ENCODE measurements at regions not wholly inside any gene's neighbourhood (a gene's known extent, or its start where the extent isn't known, plus 50 kb on each side); places are given as distances from the start of the nearest gene placed in this dataset.

DNA sequence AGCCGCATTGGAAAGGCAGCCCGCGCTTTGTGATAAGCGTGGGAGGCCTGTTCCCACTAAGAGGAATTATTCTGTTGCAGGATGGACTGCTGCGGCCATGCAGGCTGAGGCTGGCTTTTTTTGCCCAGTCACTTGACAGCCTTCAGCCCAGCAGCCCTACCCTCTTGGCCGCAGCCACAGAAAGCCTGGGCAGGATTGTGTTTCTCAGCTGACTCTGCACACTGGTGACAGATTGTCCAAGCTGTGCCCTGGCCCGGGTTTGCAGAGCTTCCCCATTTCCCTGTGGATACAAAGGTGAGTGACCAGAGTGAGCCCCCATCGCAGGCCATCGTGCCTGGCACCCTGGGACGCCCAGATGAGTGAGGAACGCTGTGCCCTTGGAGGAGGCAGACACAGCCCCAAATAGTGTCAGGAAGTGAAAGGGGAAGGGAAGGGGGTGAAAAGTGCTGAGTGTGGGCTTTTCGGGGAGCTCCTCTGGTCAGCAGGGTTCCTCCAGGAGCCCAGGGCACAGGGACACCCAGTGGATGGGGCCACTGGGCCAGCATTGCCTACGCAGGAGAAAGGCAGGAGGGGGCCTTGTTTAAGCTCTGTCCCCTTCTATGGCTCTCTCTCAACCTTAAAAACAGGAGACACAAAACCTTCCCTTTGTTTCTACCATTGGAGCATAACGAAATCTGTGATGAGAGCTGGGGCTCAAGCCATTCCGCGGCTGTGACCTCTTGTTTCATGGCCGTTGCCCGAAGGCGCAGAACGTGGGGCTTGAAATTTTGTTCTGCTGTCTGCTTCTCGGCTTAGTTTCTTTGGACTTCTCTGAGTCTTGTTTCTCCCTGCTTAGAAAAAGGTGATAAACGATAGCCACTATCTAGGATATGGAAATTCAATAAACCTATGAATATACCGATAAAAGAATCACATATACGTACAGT is 91.5 kb upstream of the MEF2A start:
- in situ Hi-C loops (cut with MboI; ENCODE audit: low pct_unique_long_range_greater_than_20kb, low sequenced_read_pairs, unreplicated experiment): no loop called here
- no peak for DNase-seq (ENCODE audit: low spot score)
- TF ChIP-seq, protein P1, sequence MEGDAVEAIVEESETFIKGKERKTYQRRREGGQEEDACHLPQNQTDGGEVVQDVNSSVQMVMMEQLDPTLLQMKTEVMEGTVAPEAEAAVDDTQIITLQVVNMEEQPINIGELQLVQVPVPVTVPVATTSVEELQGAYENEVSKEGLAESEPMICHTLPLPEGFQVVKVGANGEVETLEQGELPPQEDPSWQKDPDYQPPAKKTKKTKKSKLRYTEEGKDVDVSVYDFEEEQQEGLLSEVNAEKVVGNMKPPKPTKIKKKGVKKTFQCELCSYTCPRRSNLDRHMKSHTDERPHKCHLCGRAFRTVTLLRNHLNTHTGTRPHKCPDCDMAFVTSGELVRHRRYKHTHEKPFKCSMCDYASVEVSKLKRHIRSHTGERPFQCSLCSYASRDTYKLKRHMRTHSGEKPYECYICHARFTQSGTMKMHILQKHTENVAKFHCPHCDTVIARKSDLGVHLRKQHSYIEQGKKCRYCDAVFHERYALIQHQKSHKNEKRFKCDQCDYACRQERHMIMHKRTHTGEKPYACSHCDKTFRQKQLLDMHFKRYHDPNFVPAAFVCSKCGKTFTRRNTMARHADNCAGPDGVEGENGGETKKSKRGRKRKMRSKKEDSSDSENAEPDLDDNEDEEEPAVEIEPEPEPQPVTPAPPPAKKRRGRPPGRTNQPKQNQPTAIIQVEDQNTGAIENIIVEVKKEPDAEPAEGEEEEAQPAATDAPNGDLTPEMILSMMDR (IDR thresholded peaks at IDR 0.05; ENCODE audit: extremely low read depth, insufficient read depth, missing control alignments): no peak

DNA sequence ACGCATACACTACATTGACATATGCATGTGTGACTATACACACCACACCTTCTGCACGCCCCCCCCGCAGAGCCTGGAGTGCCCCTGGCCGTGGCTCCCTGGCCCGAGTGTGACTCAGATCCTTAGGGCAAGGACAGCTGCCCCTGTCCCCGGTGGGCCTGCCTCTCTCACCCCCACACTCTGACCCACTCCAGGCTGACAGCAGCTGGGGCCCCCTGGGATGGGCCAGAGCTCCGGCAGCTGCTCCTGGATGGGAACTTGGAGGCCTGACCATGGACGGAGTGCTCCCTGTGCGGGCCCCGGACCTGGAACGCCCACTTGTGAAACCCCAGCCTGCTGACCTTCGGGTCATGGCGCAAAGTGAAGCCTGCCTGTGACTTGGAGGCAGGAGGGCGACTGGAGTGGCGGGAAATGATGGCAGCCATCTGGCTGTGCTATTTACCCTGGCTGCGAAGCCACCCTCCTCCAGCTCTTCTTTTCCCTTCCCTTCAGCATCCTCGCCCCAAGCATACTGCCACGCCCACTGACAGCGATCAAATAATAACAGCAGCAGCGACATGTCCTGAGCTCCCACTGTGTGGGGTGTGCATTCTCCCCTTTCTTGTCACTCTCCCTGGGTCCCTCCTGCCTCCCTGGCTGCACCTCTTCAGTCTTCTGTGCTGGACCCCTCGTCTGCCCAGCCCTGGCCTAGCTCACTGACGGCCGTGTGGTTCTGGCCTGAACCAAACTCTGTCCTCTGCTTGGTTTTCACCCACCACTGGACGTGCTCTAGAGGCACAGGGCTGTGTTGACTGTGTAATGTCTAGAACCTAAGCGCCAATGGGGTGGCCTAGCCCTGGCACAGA is 90.7 kb upstream of the MEF2A start:
- in situ Hi-C loops (cut with MboI; ENCODE audit: low pct_unique_long_range_greater_than_20kb, low sequenced_read_pairs, unreplicated experiment): no loop called here
- TF ChIP-seq, protein P1 (IDR thresholded peaks at IDR 0.05; ENCODE audit: extremely low read depth, insufficient read depth, missing control alignments): no peak
- no peak for DNase-seq (ENCODE audit: low spot score)

DNA sequence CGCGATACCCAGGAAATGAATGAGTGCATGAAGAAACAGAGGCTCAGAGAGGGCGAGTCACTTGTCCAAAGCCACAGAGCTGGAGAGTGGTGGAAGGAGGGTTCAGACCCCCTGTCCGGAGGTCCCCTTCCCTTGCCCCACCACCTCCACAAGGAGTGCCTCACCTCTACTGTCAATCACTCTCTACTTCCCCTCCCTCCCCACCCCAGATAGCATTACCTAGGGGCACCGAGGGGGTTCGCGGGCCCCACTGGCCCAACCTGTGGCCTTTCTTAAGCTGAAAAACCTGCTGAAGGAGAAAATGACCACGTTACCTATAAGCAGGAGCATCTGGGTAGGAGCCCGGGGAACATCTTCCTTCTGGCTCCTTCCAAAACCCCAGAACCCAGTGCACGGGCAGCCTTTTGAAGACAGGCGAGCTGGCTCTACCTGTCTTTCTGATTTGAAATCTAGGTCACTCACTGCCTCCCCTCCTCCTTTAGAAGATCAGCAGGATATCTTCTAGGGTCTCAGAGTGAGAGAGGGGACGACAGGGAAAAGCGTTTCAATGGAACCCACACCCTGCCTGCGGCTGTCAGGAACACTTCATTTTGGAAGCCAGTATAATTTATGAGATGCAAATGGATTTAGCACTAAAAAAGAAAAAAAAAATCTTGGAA is 89.9 kb upstream of the MEF2A start:
- TF ChIP-seq, protein P1 (IDR thresholded peaks at IDR 0.05; ENCODE audit: extremely low read depth, insufficient read depth, missing control alignments): no peak
- no peak for DNase-seq (ENCODE audit: low spot score)
- in situ Hi-C loops (cut with MboI; ENCODE audit: low pct_unique_long_range_greater_than_20kb, low sequenced_read_pairs, unreplicated experiment): no loop called here

DNA sequence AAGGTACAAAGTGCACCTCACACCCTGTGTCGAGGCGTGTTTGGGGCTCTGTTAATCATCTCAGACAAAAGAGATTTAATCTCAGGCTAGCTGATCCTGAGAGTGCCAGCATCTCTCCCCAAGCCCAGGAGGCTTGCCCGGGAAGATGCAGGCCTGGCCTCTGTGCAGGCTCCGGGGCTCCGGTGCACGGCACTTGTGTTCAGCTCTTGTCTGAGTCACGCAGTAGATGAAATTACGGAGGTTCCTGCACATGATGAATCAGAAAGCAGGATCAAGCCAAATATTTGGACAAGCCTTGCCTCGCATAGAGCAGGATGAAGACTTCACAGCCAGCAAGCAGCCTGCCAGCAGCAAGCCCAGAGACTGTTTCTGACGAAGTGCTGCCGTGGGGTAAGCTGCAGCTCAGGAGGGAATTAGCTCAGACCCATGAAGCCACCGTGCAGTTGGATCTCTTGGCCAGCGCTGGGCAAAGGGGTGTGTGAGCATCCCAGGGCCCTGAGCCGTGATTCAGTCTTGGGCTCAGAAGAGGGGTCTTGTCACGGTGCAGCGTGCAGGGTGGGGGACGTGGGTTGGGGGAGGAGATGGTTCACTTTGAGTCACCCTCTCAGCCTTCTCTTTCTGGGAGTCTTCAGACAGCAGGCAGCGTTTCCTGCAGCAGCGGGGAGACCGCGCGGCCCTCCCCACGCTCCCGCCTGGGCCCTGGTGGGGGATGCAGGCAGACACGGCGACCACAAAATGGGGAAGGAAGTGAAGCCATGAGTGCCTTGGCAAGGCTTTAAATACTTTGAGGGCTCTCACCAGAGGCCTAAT is 89.2 kb upstream of the MEF2A start:
- no peak for DNase-seq (ENCODE audit: low spot score)
- TF ChIP-seq, protein P1 (IDR thresholded peaks at IDR 0.05; ENCODE audit: extremely low read depth, insufficient read depth, missing control alignments): no peak
- in situ Hi-C loops (cut with MboI; ENCODE audit: low pct_unique_long_range_greater_than_20kb, low sequenced_read_pairs, unreplicated experiment): no loop called here

DNA sequence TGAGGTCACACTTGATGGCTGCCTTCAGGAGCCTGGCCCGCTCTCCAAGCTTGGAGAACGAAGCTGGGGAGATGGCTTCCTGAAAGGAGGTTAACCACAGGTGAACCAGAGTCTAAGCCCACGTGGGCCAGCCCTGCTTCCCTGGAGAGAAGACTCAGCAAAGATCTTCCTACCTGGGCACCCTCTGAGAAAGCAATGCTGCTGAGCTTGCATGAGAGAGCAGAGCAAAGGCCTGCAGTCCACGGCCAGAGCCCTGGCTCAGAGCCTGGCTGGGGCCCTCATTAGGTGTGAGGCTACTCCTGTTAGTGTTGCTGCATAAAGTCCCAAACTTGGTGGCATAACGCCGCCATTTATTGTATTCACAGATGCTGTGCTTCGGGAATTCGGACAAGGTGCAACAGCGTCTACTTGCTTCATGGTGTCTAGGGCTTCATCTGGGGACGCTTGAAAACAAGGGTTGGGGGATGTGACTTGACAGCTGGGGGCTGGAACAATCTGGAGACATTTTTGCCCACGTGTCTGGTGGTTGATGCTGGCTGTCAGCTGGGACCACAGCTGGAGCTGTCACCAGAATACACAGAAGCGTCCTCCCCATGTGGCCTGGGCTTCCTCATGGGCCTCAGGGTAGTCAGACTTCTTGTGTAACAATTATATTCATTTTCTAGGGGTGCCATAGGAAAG is 87.9 kb upstream of the MEF2A start:
- in situ Hi-C loops (cut with MboI; ENCODE audit: low pct_unique_long_range_greater_than_20kb, low sequenced_read_pairs, unreplicated experiment): no loop called here
- no peak for DNase-seq (ENCODE audit: low spot score)
- TF ChIP-seq, protein P1 (IDR thresholded peaks at IDR 0.05; ENCODE audit: extremely low read depth, insufficient read depth, missing control alignments): no peak

All from GM13977 (cell line).